ENCODE measurements at regions not wholly inside any gene's neighbourhood (a gene's known extent, or its start where the extent isn't known, plus 50 kb on each side); places are given as distances from the start of the nearest gene placed in this dataset.

DNA sequence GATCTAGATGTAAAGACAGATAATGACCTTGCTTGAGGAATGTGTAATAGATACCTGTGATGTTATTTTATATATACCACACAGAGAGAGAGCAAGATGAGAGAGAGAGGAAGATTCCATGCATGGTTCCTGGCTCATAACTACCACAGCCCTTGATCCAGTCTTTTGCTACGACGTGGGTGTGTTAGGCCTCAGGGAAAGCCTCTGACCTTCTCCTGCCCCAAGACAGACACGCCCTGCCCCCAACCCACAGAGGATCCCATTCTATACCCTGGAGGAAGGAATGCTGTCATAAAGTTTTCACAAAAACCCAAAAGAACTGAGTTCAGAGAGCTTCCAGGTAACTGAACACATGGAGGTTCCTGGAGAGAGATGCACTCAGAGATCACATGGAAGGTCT lies 193.1 kb downstream of the ZEB2 start:
- peaks cover 3 to 5% of the 10 kb centered on the region in 2 donors for H3K27me3 ChIP-seq (ENCODE audit: control insufficient read depth in 2 of 2, insufficient read depth in 2 of 2, low read length in 2 of 2)
- WGBS (ENCODE audit: insufficient coverage), result no CpG with 5 or more reads among the region's 3 CpGs
- H2AFZ ChIP-seq (ENCODE audit: insufficient read depth, low read depth, low read length, poor library complexity, severe bottlenecking), result no peak overlapping the region
- H3K4me1 Mint-ChIP-seq, result peaks cover 12% of the 10 kb centered on the region
- H3K4me3 ChIP-seq (replicated peaks in 1 of 3; ENCODE audit: low read depth in 2 of 3, low read length in 3 of 3), result no peak overlapping the region
- peaks cover 7% of the 10 kb centered on the region for H3K79me2 ChIP-seq (ENCODE audit: insufficient read depth, low read length)
- no peak overlapping the region for H3K4me2 ChIP-seq (replicated peaks; ENCODE audit: extremely low read depth, low read length, poor library complexity, severe bottlenecking)
- H3K9ac ChIP-seq (ENCODE audit: insufficient read depth, low read length, poor library complexity, severe bottlenecking), result no peak overlapping the region
- intact Hi-C loops (cut with micrococcal nuclease), result no loop called here
- peaks cover 3 to 4% (median 3%) of the 10 kb centered on the region in 3 donors for H3K27me3 Mint-ChIP-seq (ENCODE audit: low read depth in 3 of 3)
- peaks cover 5 to 13% of the 10 kb centered on the region in 2 donors for H3K36me3 Mint-ChIP-seq
- no peak overlapping the region for H3K27ac ChIP-seq (ENCODE audit: low read depth in 1 of 2, low read length in 2 of 2)
- H3K4me1 ChIP-seq (ENCODE audit: control insufficient read depth in 1 of 2, insufficient read depth in 2 of 2, low read length in 2 of 2), result peaks cover 10 to 12% of the 10 kb centered on the region in 2 donors
- no peaks in the 10 kb centered on the region for H4K20me1 ChIP-seq (ENCODE audit: insufficient read depth, low read length)
- no peak overlapping the region for H3K4me3 Mint-ChIP-seq
- H3K9me3 ChIP-seq (replicated peaks in 1 of 2; ENCODE audit: control insufficient read depth in 1 of 2, insufficient read depth in 1 of 2, low read length in 2 of 2), result no peaks in the 10 kb centered on the region
- H3K27ac Mint-ChIP-seq, result no peak overlapping the region
- H3K9me3 Mint-ChIP-seq, result no peaks in the 10 kb centered on the region
- no peak for DNase-seq
- H3K36me3 ChIP-seq (replicated peaks in 1 of 2; ENCODE audit: control insufficient read depth in 1 of 2, insufficient read depth in 2 of 2, low read length in 2 of 2), result no peaks in the 10 kb centered on the region
- TF ChIP-seq, protein P1, sequence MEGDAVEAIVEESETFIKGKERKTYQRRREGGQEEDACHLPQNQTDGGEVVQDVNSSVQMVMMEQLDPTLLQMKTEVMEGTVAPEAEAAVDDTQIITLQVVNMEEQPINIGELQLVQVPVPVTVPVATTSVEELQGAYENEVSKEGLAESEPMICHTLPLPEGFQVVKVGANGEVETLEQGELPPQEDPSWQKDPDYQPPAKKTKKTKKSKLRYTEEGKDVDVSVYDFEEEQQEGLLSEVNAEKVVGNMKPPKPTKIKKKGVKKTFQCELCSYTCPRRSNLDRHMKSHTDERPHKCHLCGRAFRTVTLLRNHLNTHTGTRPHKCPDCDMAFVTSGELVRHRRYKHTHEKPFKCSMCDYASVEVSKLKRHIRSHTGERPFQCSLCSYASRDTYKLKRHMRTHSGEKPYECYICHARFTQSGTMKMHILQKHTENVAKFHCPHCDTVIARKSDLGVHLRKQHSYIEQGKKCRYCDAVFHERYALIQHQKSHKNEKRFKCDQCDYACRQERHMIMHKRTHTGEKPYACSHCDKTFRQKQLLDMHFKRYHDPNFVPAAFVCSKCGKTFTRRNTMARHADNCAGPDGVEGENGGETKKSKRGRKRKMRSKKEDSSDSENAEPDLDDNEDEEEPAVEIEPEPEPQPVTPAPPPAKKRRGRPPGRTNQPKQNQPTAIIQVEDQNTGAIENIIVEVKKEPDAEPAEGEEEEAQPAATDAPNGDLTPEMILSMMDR (IDR thresholded peaks at IDR 0.05), result no peak

DNA sequence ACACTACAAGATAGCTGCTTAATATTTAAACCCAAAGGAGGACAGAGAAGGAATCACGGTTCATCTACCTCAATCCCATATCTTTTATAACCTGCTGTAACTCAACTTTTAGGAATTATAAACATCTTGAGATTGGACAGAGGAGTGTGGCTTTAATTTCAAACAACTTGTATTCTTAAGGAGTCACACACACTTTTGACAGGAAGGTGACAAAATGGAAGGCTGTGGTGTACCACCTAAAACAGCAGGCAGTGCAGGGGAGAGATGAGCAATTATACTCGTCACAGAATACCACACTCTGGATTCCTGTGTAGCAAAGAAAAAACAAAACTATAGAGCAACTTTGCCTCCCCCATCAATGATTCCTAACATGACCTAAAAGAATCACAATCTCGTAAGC lies 194.8 kb downstream of the ZEB2 start:
- H3K9ac ChIP-seq (ENCODE audit: insufficient read depth, low read length, poor library complexity, severe bottlenecking), result no peak overlapping the region
- no CpG with 5 or more reads among the region's 3 CpGs for WGBS (ENCODE audit: insufficient coverage)
- H4K20me1 ChIP-seq (ENCODE audit: insufficient read depth, low read length), result no peaks in the 10 kb centered on the region
- peaks cover 0 to 3% (median 0%) of the 10 kb centered on the region in 3 donors for H3K27me3 Mint-ChIP-seq (ENCODE audit: low read depth in 3 of 3)
- H3K4me1 Mint-ChIP-seq, result peaks cover 8% of the 10 kb centered on the region
- no peak overlapping the region for H2AFZ ChIP-seq (ENCODE audit: insufficient read depth, low read depth, low read length, poor library complexity, severe bottlenecking)
- peaks cover 0 to 4% of the 10 kb centered on the region in 2 donors for H3K4me1 ChIP-seq (ENCODE audit: control insufficient read depth in 1 of 2, insufficient read depth in 2 of 2, low read length in 2 of 2)
- no peaks in the 10 kb centered on the region for H3K9me3 Mint-ChIP-seq
- peaks cover 4 to 13% of the 10 kb centered on the region in 2 donors for H3K36me3 Mint-ChIP-seq
- H3K9me3 ChIP-seq (replicated peaks in 1 of 2; ENCODE audit: control insufficient read depth in 1 of 2, insufficient read depth in 1 of 2, low read length in 2 of 2), result no peaks in the 10 kb centered on the region
- no peak overlapping the region for H3K4me3 ChIP-seq (replicated peaks in 1 of 3; ENCODE audit: low read depth in 2 of 3, low read length in 3 of 3)
- H3K27ac Mint-ChIP-seq, result no peak overlapping the region
- H3K79me2 ChIP-seq (ENCODE audit: insufficient read depth, low read length), result no peaks in the 10 kb centered on the region
- no peak overlapping the region for H3K27ac ChIP-seq (ENCODE audit: low read depth in 1 of 2, low read length in 2 of 2)
- intact Hi-C loops (cut with micrococcal nuclease), result no loop called here
- TF ChIP-seq, protein P1 (IDR thresholded peaks at IDR 0.05), result no peak
- DNase-seq, result no peak
- no peaks in the 10 kb centered on the region for H3K27me3 ChIP-seq (ENCODE audit: control insufficient read depth in 2 of 2, insufficient read depth in 2 of 2, low read length in 2 of 2)
- H3K36me3 ChIP-seq (replicated peaks in 1 of 2; ENCODE audit: control insufficient read depth in 1 of 2, insufficient read depth in 2 of 2, low read length in 2 of 2), result no peaks in the 10 kb centered on the region
- H3K4me2 ChIP-seq (replicated peaks; ENCODE audit: extremely low read depth, low read length, poor library complexity, severe bottlenecking), result no peak overlapping the region
- H3K4me3 Mint-ChIP-seq, result no peak overlapping the region

Data from CD14-positive monocyte (primary cell).